ENCODE measurements at regions not wholly inside any gene's neighbourhood (a gene's known extent, or its start where the extent isn't known, plus 50 kb on each side); places are given as distances from the start of the nearest gene placed in this dataset.

- TF ChIP-seq DR1 (CRISPR knock-in tag; IDR thresholded peaks at IDR 0.05): no peak
- TF ChIP-seq MXI1 (IDR thresholded peaks at IDR 0.05; ENCODE audit: borderline replicate concordance, low read depth, low read length): no peak; the same call in 2 of the 3 replicates
- no peak for TF ChIP-seq GATAD1 (CRISPR knock-in tag; IDR thresholded peaks at IDR 0.05)
- no peak for TF ChIP-seq ZNF3 (CRISPR knock-in tag; IDR thresholded peaks at IDR 0.05)
- TF ChIP-seq AGO1 (IDR thresholded peaks at IDR 0.05; ENCODE audit: low read depth, low read length, poor library complexity, severe bottlenecking): no peak
- TF ChIP-seq RFX5 (IDR thresholded peaks at IDR 0.05; ENCODE audit: low read depth, low read length): no peak
- no peak for TF ChIP-seq ATF7-NPFF (CRISPR knock-in tag; IDR thresholded peaks at IDR 0.05; ENCODE audit: low read depth)
- TF ChIP-seq MTA3 (CRISPR knock-in tag; IDR thresholded peaks at IDR 0.05): no peak
- TF ChIP-seq ZNF546 (CRISPR knock-in tag; conservative IDR thresholded peaks at IDR 0.05): no peak
- TF ChIP-seq HOMEZ (CRISPR knock-in tag; IDR thresholded peaks at IDR 0.05; ENCODE audit: low read depth): peak; percentile 92
- no peak for TF ChIP-seq SMYD3 (CRISPR knock-in tag; IDR thresholded peaks at IDR 0.05)
- peak; percentile 87 for TF ChIP-seq HDAC1 (CRISPR knock-in tag; IDR thresholded peaks at IDR 0.05)
- TF ChIP-seq ZNF615 (CRISPR knock-in tag; IDR thresholded peaks at IDR 0.05; ENCODE audit: borderline replicate concordance): no peak
- TF ChIP-seq MXD3 (CRISPR knock-in tag; IDR thresholded peaks at IDR 0.05): no peak
- no peak for TF ChIP-seq EED (CRISPR knock-in tag; IDR thresholded peaks at IDR 0.05)
- TF ChIP-seq MTA1 (CRISPR knock-in tag; IDR thresholded peaks at IDR 0.05; ENCODE audit: borderline replicate concordance): peak; percentile 27; the same call in 1 of the 2 replicates
- TF ChIP-seq ZNF782 (CRISPR knock-in tag; IDR thresholded peaks at IDR 0.05; ENCODE audit: borderline replicate concordance): no peak
- peak; percentile 64; the same call in 1 of the 2 replicates for TF ChIP-seq MED13 (CRISPR knock-in tag; IDR thresholded peaks at IDR 0.05)
- no peak for TF ChIP-seq ZNF883 (CRISPR knock-in tag; IDR thresholded peaks at IDR 0.05; ENCODE audit: not compliant biosample characterization)
- peak; percentile 62 for TF ChIP-seq ZNF574 (CRISPR knock-in tag; IDR thresholded peaks at IDR 0.05)
- no peak for TF ChIP-seq NKX3-1 (CRISPR knock-in tag; IDR thresholded peaks at IDR 0.05)
- no peak for TF ChIP-seq PHF5A (CRISPR knock-in tag; IDR thresholded peaks at IDR 0.05; ENCODE audit: low read depth, unreplicated experiment)
- no peak for TF ChIP-seq PHF20 (CRISPR knock-in tag; IDR thresholded peaks at IDR 0.05)
- no peak for TF ChIP-seq TMF1 (CRISPR knock-in tag; IDR thresholded peaks at IDR 0.05; ENCODE audit: low read depth)
- no peak for TF ChIP-seq ZNF780A (CRISPR knock-in tag; IDR thresholded peaks at IDR 0.05)
- no peak for TF ChIP-seq SKI (IDR thresholded peaks at IDR 0.05; ENCODE audit: partially characterized antibody)
- no peak for TF ChIP-seq SALL2 (CRISPR knock-in tag; IDR thresholded peaks at IDR 0.05)
- TF ChIP-seq ZNF576 (CRISPR knock-in tag; IDR thresholded peaks at IDR 0.05): no peak
- no peak for TF ChIP-seq GABPA (IDR thresholded peaks at IDR 0.05; ENCODE audit: low read depth, low read length)
- no peak for TF ChIP-seq GABPA (CRISPR knock-in tag; IDR thresholded peaks at IDR 0.05; ENCODE audit: low read depth)
Observed at GRCh38 chr12:75900781-75901254, 130.8 kb downstream of the PHLDA1 start (continued).
